AG10803 (cell line): ENCODE measurements at regions not wholly inside any gene's neighbourhood (a gene's known extent, or its start where the extent isn't known, plus 50 kb on each side); places are given as distances from the start of the nearest gene placed in this dataset.

Experiments
- DNase-seq: peaks from one replicate; pipeline ENCODE4 v3.0.0; 2010; ENCODE audit warnings: low read depth
- H3K4me3 ChIP-seq: 2 replicates; pipeline ENCODE4 v1.5.1; 2011; ENCODE audit warnings: mild to moderate bottlenecking, low read length, control low read depth
- CTCF ChIP-seq: conservative IDR thresholded peaks from 2 replicates; pipeline ENCODE4 v1.5.1; 2011; ENCODE audit warnings: mild to moderate bottlenecking, low read length, control low read depth, inconsistent platforms

- no peak for DNase-seq
- no peak for TF ChIP-seq CTCF
- H3K4me3 ChIP-seq = no peak overlapping the region
Observed at GRCh38 chr3:191119415-191120295, 79.4 kb upstream of the OSTN start.

GRCh38 chr3:191111722-191112121, 87.3 kb upstream of the OSTN start:
- TF ChIP-seq CTCF = no peak
- DNase-seq = no peak
- no peak overlapping the region for H3K4me3 ChIP-seq

GRCh38 chr3:191105418-191105817, 93.6 kb upstream of the OSTN start:
- no peak for TF ChIP-seq CTCF
- no peak for DNase-seq
- H3K4me3 ChIP-seq = no peak overlapping the region

- no peak for DNase-seq
- TF ChIP-seq CTCF = no peak
Observed at GRCh38 chr3:191100516-191100915, 98.5 kb upstream of the OSTN start.

GRCh38 chr3:191094057-191094845, 104.8 kb upstream of the OSTN start:
- TF ChIP-seq CTCF = no peak
- no peak overlapping the region for H3K4me3 ChIP-seq
- peak; percentile 81 for DNase-seq

More at GRCh38 chr3:191100516-191100915, 98.5 kb upstream of the OSTN start:
- H3K4me3 ChIP-seq = no peak overlapping the region

- DNase-seq = peak; percentile 33
- no peak for TF ChIP-seq CTCF
- H3K4me3 ChIP-seq = no peak overlapping the region
Observed at GRCh38 chr3:191087391-191087790, 111.7 kb upstream of the OSTN start.
